ENCODE measurements at regions not wholly inside any gene's neighbourhood (a gene's known extent, or its start where the extent isn't known, plus 50 kb on each side); places are given as distances from the start of the nearest gene placed in this dataset.

DNA sequence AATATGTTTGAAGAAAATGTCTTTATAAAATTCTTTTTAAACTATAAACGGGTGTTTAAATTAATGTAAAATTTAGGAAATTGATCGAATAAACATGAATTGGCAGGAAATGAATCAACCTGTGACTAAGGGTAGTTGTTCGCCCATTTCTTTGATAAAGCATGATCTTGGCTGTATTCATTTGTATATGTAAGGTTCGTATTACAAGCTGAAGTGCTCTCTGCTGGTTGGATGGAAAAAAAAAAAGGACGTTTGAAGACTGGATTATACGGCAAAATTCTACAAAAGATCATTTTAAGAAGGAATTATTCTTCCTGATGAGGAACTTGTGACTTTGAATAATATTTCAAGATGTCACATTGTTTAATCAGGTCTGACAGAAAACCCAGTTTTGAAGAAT is 185.4 kb upstream of the ANK3 start:
- WGBS, 3 donors: 90 to 95% (median 92%) methylated on average over 6 of the region's 6 CpGs
- Histone ChIP-seq H3K27me3 (no peaks in the 10 kb centered on the region), H3K4me3 (no peak overlapping the region), H3K4me1 (ENCODE audit: insufficient read depth) (peaks cover 2% of the 10 kb centered on the region), H3K36me3 (no peaks in the 10 kb centered on the region), H3K9me3 (no peaks in the 10 kb centered on the region), H3K27ac (no peak overlapping the region)
- TF ChIP-seq EP300 (IDR thresholded peaks at IDR 0.05) (no peak), POLR2A (IDR thresholded peaks at IDR 0.05) (no peak)
- TF ChIP-seq, protein P1, sequence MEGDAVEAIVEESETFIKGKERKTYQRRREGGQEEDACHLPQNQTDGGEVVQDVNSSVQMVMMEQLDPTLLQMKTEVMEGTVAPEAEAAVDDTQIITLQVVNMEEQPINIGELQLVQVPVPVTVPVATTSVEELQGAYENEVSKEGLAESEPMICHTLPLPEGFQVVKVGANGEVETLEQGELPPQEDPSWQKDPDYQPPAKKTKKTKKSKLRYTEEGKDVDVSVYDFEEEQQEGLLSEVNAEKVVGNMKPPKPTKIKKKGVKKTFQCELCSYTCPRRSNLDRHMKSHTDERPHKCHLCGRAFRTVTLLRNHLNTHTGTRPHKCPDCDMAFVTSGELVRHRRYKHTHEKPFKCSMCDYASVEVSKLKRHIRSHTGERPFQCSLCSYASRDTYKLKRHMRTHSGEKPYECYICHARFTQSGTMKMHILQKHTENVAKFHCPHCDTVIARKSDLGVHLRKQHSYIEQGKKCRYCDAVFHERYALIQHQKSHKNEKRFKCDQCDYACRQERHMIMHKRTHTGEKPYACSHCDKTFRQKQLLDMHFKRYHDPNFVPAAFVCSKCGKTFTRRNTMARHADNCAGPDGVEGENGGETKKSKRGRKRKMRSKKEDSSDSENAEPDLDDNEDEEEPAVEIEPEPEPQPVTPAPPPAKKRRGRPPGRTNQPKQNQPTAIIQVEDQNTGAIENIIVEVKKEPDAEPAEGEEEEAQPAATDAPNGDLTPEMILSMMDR (IDR thresholded peaks at IDR 0.05): no peak
- intact Hi-C loops (cut with DNase I): no loop called here
- DNase-seq: no peak

DNA sequence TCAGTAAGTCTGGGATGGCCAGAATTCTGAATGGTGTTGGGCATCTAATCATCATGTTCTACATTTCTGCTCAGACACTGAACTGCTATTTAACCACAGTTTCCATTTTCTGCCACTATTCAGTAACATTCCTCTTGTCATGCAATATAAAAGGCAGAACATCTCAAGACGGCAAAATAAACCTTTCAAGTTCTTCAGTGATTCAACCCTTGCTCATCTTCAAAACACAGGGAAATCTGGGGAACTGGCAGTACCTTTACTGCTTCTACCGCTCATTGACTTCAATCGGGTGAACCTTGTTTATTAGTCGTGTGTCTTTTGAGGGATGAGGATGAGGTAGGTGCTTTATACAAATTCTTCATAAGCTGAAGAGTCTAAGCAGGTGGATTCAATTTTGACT is 184.7 kb upstream of the ANK3 start:
- WGBS, 3 donors: 95 to 98% (median 97%) methylated on average over 4 of the region's 4 CpGs

DNA sequence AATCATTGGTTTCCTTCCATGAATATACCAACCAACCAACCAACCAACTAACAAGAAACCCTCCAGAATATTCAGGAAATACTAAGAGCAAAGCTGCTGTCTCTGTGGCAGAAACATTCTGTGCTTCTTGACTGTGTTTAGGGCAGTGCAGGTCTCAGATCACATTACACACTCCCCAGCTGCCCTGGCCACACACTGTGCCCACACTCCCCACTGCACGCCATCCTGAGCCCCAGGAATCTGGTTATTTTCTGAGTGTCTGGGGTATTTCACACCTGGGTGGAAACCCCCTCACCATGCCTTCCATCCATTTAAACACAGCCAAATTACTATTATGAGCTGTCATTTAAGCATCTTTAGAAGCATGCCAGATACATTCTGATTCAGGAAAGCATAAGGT is 183.7 kb upstream of the ANK3 start:
- WGBS, 3 donors: 64 to 76% (median 70%) methylated on average over 1 of the region's 1 CpG
- intact Hi-C loops (cut with DNase I): no loop called here
- Histone ChIP-seq H3K9me3 (no peaks in the 10 kb centered on the region), H3K27me3 (no peaks in the 10 kb centered on the region), H3K4me3 (no peak overlapping the region), H3K27ac (no peak overlapping the region), H3K4me1 (ENCODE audit: insufficient read depth) (peaks cover 2% of the 10 kb centered on the region), H3K36me3 (no peaks in the 10 kb centered on the region)
- DNase-seq: no peak
- TF ChIP-seq POLR2A (IDR thresholded peaks at IDR 0.05) (no peak), EP300 (IDR thresholded peaks at IDR 0.05) (no peak)
- TF ChIP-seq, protein P1 (IDR thresholded peaks at IDR 0.05): no peak

More for the DNA sequence above, 184.7 kb upstream of the ANK3 start:
- intact Hi-C loops (cut with DNase I): no loop called here
- H3K36me3 ChIP-seq: no peaks in the 10 kb centered on the region
- peaks cover 2% of the 10 kb centered on the region for H3K4me1 ChIP-seq (ENCODE audit: insufficient read depth)
- DNase-seq: no peak
- no peak overlapping the region for H3K4me3 ChIP-seq
- no peaks in the 10 kb centered on the region for H3K9me3 ChIP-seq
- H3K27ac ChIP-seq: no peak overlapping the region
- TF ChIP-seq POLR2A (IDR thresholded peaks at IDR 0.05): no peak
- TF ChIP-seq, protein P1 (IDR thresholded peaks at IDR 0.05): no peak
- TF ChIP-seq EP300 (IDR thresholded peaks at IDR 0.05): no peak
- no peaks in the 10 kb centered on the region for H3K27me3 ChIP-seq

DNA sequence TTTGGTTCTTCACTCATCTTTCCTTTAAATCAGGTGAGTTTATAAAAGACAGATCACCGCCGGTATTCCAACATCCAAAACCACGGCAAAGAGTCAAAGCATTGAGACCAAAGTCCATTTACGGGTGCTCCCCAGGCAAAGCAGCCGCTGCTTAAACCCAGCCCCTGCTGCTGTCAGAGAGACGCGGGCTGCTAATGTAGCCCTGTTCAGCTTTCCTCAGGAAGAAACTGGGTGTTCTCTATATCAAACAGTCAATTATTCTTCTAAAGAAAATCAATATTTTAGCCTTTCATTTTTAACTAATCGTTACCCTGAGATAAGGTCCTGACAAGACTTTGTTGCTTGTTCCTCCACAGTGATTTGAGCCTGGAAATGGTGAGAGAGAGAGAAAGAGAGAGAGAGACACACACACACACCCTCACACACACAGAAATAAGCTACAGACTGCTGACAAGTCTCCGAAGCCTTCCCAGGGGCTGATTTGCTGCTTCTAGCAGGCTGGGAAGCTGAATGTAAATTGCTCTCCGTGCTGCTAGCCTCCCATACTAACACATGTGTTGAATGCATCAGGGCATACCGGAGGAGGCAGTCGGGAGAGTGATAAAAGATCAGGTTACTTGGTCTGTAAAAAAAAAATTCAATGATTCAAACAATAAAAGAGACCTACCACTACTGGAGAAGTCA is 183.0 kb upstream of the ANK3 start:
- Histone ChIP-seq H3K4me3 (no peak overlapping the region), H3K9me3 (no peaks in the 10 kb centered on the region), H3K4me1 (ENCODE audit: insufficient read depth) (peaks cover 2% of the 10 kb centered on the region), H3K27ac (no peak overlapping the region), H3K27me3 (no peaks in the 10 kb centered on the region), H3K36me3 (no peaks in the 10 kb centered on the region)
- intact Hi-C loops (cut with DNase I): no loop called here
- peak; percentile 8 to 36 (median 19) for DNase-seq
- TF ChIP-seq, protein P1 (IDR thresholded peaks at IDR 0.05): no peak
- TF ChIP-seq EP300 (IDR thresholded peaks at IDR 0.05) (no peak), POLR2A (IDR thresholded peaks at IDR 0.05) (no peak)
- 0 to 2% (median 1%) methylated on average over 12 of the region's 12 CpGs for WGBS, 3 donors

Data from ovary (tissue), 7 donors.